BLaER1 treated with 17β-estradiol and CSF1 and Interleukin-3, amounts not matched to agents 10 nM and 100 nM (cell line): ENCODE measurements at regions not wholly inside any gene's neighbourhood (a gene's known extent, or its start where the extent isn't known, plus 50 kb on each side); places are given as distances from the start of the nearest gene placed in this dataset.
"Not testable (repeated sequence)": the region's sequence is repeated elsewhere in the genome, so short reads cannot be mapped to it uniquely, and the experiment has no call there.

Experiments
- H3K27ac ChIP-seq, 11 experiments: shearing (Covaris generic); formaldehyde crosslinking; 2 replicates each; pipeline ENCODE4 v1.8.1; 2022
- H3K27me3 ChIP-seq, 11 experiments: shearing (Covaris generic); formaldehyde crosslinking; 2 replicates each; pipeline ENCODE4 v1.8.1; 2022
- H3K36me3 ChIP-seq, 11 experiments: shearing (Covaris generic); formaldehyde crosslinking; 2 replicates each; pipeline ENCODE4 v1.8.1; 2022
- H3K4me1 ChIP-seq, 10 experiments: shearing (Covaris generic); formaldehyde crosslinking; 2 replicates each; pipeline ENCODE4 v1.8.1; 2022
- H3K4me2 ChIP-seq, 11 experiments: shearing (Covaris generic); formaldehyde crosslinking; 2 replicates each; pipeline ENCODE4 v1.8.1; 2022
- H3K4me3 ChIP-seq, 10 experiments: shearing (Covaris generic); formaldehyde crosslinking; 2 replicates each; pipeline ENCODE4 v1.8.1; 2022
- H3K9ac ChIP-seq, 11 experiments: shearing (Covaris generic); formaldehyde crosslinking; 2 replicates each; pipeline ENCODE4 v1.8.1; 2022
- H3K9me3 ChIP-seq, 11 experiments: shearing (Covaris generic); formaldehyde crosslinking; replicated peaks in 1 of 11; 2 replicates each; pipeline ENCODE4 v1.8.1; 2022
- H4K20me1 ChIP-seq, 11 experiments: shearing (Covaris generic); formaldehyde crosslinking; 2 replicates each; pipeline ENCODE4 v1.8.1; 2022
- Cebpa-rat ChIP-seq, 11 experiments: shearing (Covaris generic); IDR thresholded peaks; 2 replicates each; pipeline ENCODE4 v1.8.1; 2022

DNA sequence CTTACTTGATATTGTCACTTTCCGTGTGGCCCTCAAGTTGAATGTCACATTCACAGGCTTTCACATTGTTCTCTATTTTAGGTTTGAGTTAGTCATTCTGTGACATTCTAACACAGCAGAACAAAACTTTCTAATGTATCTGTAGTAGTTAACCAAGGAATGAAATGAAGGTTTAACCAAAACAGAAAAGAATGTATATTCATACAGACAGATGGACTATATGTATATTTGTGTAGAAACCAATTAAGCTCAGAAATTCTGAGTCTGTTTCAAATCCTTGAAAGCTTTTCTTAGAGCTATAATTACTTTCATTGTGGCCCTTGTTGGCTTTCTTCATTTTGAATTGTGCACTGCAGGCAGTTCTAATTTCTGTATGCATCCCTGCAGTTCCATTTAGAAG lies 654.7 kb downstream of the LRRC70 start:
- Histone ChIP-seq H3K4me1 (no peaks in the 10 kb centered on the region), H3K27me3 (no peaks in the 10 kb centered on the region), H3K4me2 (no peak overlapping the region), H3K9me3 (no peaks in the 10 kb centered on the region), H3K9ac (no peak overlapping the region), H3K36me3 (no peaks in the 10 kb centered on the region), H3K4me3 (no peak overlapping the region), H4K20me1 (no peaks in the 10 kb centered on the region), H3K27ac (no peak overlapping the region)
- no peak for TF ChIP-seq Cebpa-rat (IDR thresholded peaks at IDR 0.05)

GRCh38 chr5:63230754-63231153 lies 652.1 kb downstream of the LRRC70 start:
- no peak for TF ChIP-seq Cebpa-rat (IDR thresholded peaks at IDR 0.05)
- Histone ChIP-seq H3K4me1 (no peaks in the 10 kb centered on the region), H3K27ac (no peak overlapping the region), H3K36me3 (no peaks in the 10 kb centered on the region), H3K4me2 (no peak overlapping the region), H3K9ac (no peak overlapping the region), H3K27me3 (no peaks in the 10 kb centered on the region), H3K9me3 (no peaks in the 10 kb centered on the region; a peak in 1 of 22 replicates), H4K20me1 (no peaks in the 10 kb centered on the region), H3K4me3 (no peak overlapping the region)

GRCh38 chr5:63228154-63228553 lies 649.5 kb downstream of the LRRC70 start:
- Histone ChIP-seq H3K9ac (no peak overlapping the region), H3K9me3 (peaks cover 0 to 8% (median 0%) of the 10 kb centered on the region in 11 experiments; a peak in 2 of 22 replicates), H3K27ac (no peak overlapping the region), H3K4me2 (no peak overlapping the region), H3K4me3 (no peak overlapping the region), H4K20me1 (no peaks in the 10 kb centered on the region), H3K36me3 (no peaks in the 10 kb centered on the region), H3K27me3 (no peaks in the 10 kb centered on the region), H3K4me1 (no peaks in the 10 kb centered on the region)
- no peak for TF ChIP-seq Cebpa-rat (IDR thresholded peaks at IDR 0.05)

- Histone ChIP-seq H3K4me3 (no peak overlapping the region), H3K27ac (no peak overlapping the region), H3K4me1 (no peaks in the 10 kb centered on the region), H4K20me1 (no peaks in the 10 kb centered on the region), H3K9ac (no peak overlapping the region), H3K36me3 (no peaks in the 10 kb centered on the region), H3K27me3 (no peaks in the 10 kb centered on the region), H3K4me2 (no peak overlapping the region), H3K9me3 (peaks cover 0 to 7% (median 0%) of the 10 kb centered on the region in 11 experiments; a peak in 1 of 22 replicates)
- TF ChIP-seq Cebpa-rat (IDR thresholded peaks at IDR 0.05) = no peak
Observed at GRCh38 chr5:63220244-63220643, 641.6 kb downstream of the LRRC70 start.

GRCh38 chr5:63217422-63217821 lies 638.8 kb downstream of the LRRC70 start:
- Histone ChIP-seq H3K4me1 (no peaks in the 10 kb centered on the region), H3K27ac (no peak overlapping the region), H3K36me3 (no peaks in the 10 kb centered on the region), H3K9ac (no peak overlapping the region), H3K27me3 (no peaks in the 10 kb centered on the region), H3K9me3 (no peaks in the 10 kb centered on the region; a peak in 3 of 22 replicates), H4K20me1 (no peaks in the 10 kb centered on the region), H3K4me3 (no peak overlapping the region), H3K4me2 (no peak overlapping the region)
- TF ChIP-seq Cebpa-rat (IDR thresholded peaks at IDR 0.05) = no peak

GRCh38 chr5:63213256-63213655 lies 634.6 kb downstream of the LRRC70 start:
- no peaks in the 10 kb centered on the region for H3K27me3 ChIP-seq
- H3K4me3 ChIP-seq = no peak overlapping the region
- no peak overlapping the region for H3K27ac ChIP-seq
- H4K20me1 ChIP-seq = no peaks in the 10 kb centered on the region
- TF ChIP-seq Cebpa-rat (IDR thresholded peaks at IDR 0.05) = no peak
- no peak overlapping the region for H3K9ac ChIP-seq
- H3K9me3 ChIP-seq = no peaks in the 10 kb centered on the region; a peak in 3 of 22 replicates
- no peaks in the 10 kb centered on the region for H3K36me3 ChIP-seq
- H3K4me1 ChIP-seq = no peaks in the 10 kb centered on the region
- H3K4me2 ChIP-seq = no peak overlapping the region

DNA sequence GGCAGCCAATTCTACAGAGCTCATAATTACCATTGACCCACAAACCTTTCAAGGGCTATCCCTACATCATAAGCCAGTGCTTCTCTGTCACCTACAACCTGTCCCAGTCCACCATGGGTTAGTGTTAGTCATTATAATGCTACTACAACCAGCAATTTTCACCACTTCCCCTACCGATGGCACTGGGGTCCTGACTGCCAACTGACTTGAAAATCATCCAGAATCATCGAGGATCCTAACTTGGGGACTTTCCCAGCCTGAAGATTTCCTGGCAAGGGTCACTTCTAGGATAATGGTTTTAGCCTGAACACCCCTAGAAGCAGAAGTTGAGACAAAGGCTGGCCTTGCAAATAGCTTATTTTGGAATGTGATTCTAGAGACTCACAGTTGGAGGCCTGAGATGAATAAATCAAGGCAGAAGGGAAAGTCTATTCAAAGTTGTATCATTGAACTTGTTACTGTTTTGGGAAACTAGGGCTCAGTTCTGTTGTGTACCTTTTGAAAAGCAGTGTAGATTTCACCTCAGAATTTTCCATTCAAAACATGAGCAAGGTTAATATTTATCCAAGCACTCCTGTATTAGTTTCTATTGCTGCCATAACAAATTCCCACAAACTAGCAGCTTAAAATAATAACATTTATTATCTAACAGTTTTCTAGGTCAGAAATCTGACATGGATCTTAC lies 633.0 kb downstream of the LRRC70 start:
- Histone ChIP-seq H3K27ac (no peak overlapping the region), H3K4me1 (no peaks in the 10 kb centered on the region), H3K27me3 (no peaks in the 10 kb centered on the region), H3K9ac (no peak overlapping the region), H3K4me3 (no peak overlapping the region), H4K20me1 (no peaks in the 10 kb centered on the region), H3K9me3 (no peaks in the 10 kb centered on the region; a peak in 3 of 22 replicates), H3K4me2 (no peak overlapping the region), H3K36me3 (no peaks in the 10 kb centered on the region)
- no peak for TF ChIP-seq Cebpa-rat (IDR thresholded peaks at IDR 0.05)

DNA sequence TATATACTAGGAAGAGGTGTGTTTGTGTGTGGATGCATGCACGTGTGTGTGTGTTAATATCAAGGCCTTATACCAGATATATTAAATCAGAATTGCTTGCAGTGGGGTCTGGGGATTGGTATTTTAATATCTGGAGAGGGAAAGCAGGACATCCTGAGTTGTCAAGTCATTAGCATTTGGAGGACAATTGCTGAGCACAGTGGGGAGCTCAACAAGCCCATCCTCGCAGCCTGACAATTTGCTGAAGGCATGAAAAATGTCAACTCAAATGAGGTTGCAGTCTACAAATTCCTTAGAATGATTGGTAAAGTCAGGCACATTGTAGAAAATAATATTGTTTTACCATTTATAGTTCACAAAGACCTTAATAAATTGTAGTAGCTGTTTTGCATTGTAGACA lies 627.4 kb downstream of the LRRC70 start:
- no peak for TF ChIP-seq Cebpa-rat (IDR thresholded peaks at IDR 0.05)
- Histone ChIP-seq H3K9ac (no peak overlapping the region), H3K4me3 (no peak overlapping the region), H3K9me3 (no peaks in the 10 kb centered on the region; a peak in 1 of 22 replicates), H3K36me3 (no peaks in the 10 kb centered on the region), H3K4me1 (no peaks in the 10 kb centered on the region), H3K27me3 (no peaks in the 10 kb centered on the region), H4K20me1 (no peaks in the 10 kb centered on the region), H3K27ac (no peak overlapping the region), H3K4me2 (no peak overlapping the region)

DNA sequence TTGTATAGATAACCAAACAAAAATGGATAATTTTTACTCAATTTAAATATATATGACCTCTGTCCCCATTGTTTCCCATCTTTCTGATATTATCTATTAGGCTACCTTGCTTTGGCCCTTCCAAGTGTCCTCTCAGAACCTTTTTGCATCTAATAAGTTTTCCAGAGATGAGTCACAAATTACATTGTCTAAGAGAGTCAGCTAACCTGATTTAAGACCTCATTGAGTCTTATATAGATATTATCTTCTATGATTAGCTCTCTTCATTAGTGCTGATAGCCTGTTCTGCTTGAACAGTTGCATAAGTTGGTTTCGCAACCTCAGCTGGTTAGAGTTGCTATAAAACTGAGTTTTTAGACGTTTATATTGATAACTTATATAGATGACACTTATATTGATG lies 623.1 kb downstream of the LRRC70 start:
- Histone ChIP-seq H3K4me2 (no peak overlapping the region), H3K27me3 (no peaks in the 10 kb centered on the region), H3K9me3 (no peaks in the 10 kb centered on the region; a peak in 1 of 22 replicates), H3K4me3 (no peak overlapping the region), H3K27ac (no peak overlapping the region), H3K36me3 (no peaks in the 10 kb centered on the region), H3K9ac (no peak overlapping the region), H4K20me1 (no peaks in the 10 kb centered on the region), H3K4me1 (no peaks in the 10 kb centered on the region)
- no peak for TF ChIP-seq Cebpa-rat (IDR thresholded peaks at IDR 0.05)

DNA sequence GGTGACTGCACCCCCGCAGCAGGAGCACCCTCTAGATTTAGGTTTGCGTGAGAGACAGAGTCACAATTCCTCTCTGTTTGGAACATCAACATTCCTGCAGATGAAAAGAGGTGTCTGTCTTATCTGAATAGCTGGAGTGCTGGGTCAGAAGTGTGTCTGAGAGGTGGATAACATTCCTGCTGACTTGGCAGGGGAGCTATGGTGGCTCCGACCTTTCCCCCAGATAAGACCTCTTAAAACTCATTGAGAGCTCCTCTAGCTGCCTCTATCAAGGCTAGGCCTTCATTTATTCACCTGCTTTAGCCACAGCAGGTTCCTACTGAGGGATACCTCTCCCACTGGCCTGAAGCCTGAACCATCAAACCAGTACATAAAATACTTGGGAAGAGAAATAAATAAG lies 615.5 kb downstream of the LRRC70 start:
- no peaks in the 10 kb centered on the region for H3K36me3 ChIP-seq
- no peak overlapping the region for H3K9ac ChIP-seq
- H3K27me3 ChIP-seq = no peaks in the 10 kb centered on the region
- H4K20me1 ChIP-seq = no peaks in the 10 kb centered on the region
- peaks cover 0 to 17% (median 8%) of the 10 kb centered on the region in 11 experiments; a peak in 9 of 22 replicates for H3K9me3 ChIP-seq
- no peak overlapping the region for H3K27ac ChIP-seq
- H3K4me3 ChIP-seq = no peak overlapping the region
- TF ChIP-seq Cebpa-rat (IDR thresholded peaks at IDR 0.05) = no peak
- no peak overlapping the region for H3K4me2 ChIP-seq
- H3K4me1 ChIP-seq = no peaks in the 10 kb centered on the region

- not testable (repeated sequence) for H3K4me3 ChIP-seq, H3K4me2 ChIP-seq, H3K27me3 ChIP-seq, H3K4me1 ChIP-seq, H3K36me3 ChIP-seq, H3K27ac ChIP-seq, H4K20me1 ChIP-seq, H3K9ac ChIP-seq
- H3K9me3 ChIP-seq = peaks cover 1 to 28% (median 16%) of the 10 kb centered on the region in 11 experiments
Observed at GRCh38 chr5:63180190-63180589, 601.6 kb downstream of the LRRC70 start.
